ENCODE measurements at regions not wholly inside any gene's neighbourhood (a gene's known extent, or its start where the extent isn't known, plus 50 kb on each side); places are given as distances from the start of the nearest gene placed in this dataset.
A peak's percentile ranks its signal among the peaks of the same experiment; 100 is the strongest.

DNA sequence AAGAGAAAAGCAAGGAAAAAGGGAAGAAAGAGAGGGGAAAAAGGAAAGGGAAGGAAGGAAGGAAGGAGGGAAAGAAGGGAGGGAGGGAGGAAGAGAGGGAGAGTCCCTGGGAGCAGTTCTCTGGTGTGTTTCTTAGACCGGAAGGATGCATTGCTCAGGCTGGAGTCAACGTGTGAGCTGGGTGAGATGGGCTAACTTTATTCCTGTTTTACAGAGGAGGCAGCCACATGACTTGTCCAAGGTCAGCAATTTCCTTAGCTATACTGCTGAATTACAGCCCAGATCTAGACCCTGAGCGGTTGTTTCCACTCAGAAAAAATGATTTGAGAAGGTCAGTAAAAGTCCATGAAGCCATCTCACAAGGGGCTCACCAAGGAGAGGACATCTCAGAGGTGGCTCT, 86.6 kb upstream of the APCDD1 start:
- DNase-seq = no peak

- no peak for DNase-seq
Measured at GRCh38 chr18:10368456-10369453, 85.7 kb upstream of the APCDD1 start.

DNA sequence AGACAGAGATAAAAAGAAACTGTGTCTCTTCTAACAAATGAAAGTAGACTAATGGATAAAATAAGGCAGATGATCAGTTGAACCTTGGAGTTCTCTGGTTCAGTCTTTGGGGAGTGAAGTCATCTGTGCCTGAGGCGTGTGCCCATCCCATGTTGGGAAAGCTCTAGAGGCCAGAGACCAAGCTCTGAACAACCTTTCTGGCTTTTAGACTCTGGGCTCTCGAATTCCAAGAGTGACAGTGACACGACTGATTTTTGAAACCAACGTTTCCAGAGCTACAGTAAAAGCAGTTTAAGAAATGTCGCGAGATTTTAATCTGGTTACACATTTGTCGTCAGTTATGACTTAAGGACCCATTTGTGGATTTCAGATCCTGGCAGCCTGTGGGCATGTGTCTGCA, 83.7 kb upstream of the APCDD1 start:
- no peak for DNase-seq

- no peak for DNase-seq
Measured at GRCh38 chr18:10371165-10371564, 83.3 kb upstream of the APCDD1 start.

DNA sequence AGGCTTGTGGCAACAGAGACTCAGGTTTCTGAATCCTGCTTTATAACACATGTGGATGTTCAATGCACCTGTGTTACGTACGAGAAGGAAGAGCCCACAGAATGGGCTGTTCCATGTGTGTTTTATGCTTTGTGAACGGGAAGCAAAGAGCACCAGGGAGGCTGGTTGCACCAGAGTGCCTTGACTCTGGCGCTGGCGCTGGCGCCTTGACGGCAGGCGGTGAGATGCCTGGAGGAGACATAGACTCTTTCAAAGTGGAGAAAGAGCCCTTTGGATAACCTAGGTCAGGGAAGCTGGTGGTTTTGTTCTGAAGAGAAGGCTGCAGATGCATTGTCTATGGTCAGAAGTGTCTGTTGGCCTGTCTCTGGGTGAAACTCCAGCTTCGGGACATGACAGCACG, 80.2 kb upstream of the APCDD1 start:
- no peak for DNase-seq

- DNase-seq = no peak
Measured at GRCh38 chr18:10374636-10375293, 79.7 kb upstream of the APCDD1 start.

GRCh38 chr18:10376731-10377130, 77.7 kb upstream of the APCDD1 start:
- no peak for DNase-seq

- DNase-seq = no peak
Measured at GRCh38 chr18:10377956-10378355, 76.5 kb upstream of the APCDD1 start.

GRCh38 chr18:10378688-10379420, 75.6 kb upstream of the APCDD1 start:
- DNase-seq = no peak

DNA sequence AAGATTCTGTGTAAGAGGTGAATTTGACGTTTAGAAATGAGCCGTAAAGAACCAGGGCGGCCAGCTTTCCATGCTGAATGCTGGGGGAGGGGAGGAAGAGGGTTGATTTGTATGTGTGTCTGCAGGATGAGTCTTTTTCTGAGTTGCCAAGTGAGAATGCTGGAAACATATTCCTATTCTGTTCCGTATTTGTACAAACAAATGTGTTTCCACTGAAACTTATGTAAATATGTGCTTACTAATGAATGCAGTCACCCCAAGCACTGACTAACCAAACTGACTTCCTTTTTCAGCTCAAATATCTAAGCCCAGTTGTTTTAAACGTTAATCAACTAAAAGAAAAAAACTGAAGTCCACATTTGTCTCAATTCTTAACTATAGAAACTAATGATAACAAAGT, 74.9 kb upstream of the APCDD1 start:
- no peak for DNase-seq

DNA sequence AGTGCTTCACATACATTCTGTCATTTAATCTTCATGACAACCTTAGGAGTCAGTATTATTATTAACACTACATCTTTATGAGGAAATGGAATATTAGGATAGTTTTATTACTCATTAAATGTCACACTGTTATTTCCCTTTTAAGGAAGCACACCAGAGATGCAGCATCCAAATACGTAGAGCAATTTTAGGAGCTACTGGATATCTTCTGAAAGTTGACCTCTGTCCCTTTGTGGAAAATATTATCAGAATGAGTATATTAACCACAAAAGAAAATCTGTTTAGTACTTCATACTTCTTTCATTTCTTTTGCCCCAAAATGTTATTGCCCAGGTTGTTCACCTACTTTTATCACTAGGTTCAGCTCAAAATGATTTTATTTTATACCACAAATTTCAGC, 72.9 kb upstream of the APCDD1 start:
- DNase-seq = no peak

DNA sequence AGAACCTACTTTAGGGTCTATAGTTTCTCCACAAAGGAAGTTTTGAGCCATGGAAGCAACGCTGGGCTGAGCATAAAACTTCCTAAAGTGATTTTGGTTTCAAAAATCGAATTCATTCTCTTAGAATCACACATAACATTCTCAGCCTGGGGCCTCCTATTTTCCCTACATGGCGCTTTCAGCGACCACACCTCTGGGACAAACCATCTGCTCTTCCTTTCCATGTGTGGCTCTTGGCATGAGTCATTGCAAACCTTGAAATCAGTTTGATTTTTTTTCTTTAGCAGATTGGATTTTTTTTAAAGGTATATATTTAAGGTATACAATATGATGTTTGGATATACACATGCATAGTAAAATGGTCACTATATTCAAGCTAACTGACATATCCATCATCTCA, 72.5 kb upstream of the APCDD1 start:
- peak; percentile 48 for DNase-seq

DNA sequence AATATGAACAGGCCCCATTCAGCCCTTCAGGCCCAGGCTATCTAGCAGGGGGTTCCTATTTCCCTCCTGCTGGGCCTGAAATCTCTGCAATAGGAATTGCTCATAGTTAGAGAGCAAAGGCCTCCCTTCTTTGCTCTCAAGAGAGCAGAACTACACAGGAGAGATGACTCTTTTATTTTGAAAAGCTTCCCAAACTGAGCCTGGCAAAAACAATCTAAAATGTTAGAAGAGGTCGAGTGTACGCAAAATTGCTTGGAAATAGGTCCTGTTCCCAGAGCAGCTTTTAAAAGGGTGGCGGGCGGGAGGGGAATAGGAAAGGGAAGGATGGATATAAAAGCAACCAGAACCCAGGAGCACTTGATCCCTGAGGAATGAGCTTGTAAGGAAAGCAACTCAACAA, 68.4 kb upstream of the APCDD1 start:
- no peak for DNase-seq

DNA sequence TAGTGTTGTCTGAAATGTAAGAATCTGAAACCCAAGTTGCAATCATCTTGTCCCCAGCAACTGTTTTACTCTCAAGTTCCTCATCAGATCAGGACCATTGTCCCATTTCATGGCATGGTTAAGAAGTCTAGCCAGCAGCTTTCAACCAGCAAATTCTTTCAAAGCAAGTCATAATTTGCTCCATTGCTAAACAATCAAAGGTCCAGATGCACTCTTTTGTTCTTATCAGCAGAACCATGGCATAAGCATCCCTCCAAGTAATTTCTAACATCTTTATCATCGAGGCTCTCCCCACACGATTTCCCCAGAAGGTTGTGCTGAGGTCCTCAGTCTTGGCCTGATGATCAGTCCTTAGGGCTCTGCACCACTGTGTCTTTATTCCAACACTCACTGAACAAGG, 67.5 kb upstream of the APCDD1 start:
- DNase-seq = no peak

- peak; percentile 64 for DNase-seq
Measured at GRCh38 chr18:10387399-10387798, 67.0 kb upstream of the APCDD1 start.

DNA sequence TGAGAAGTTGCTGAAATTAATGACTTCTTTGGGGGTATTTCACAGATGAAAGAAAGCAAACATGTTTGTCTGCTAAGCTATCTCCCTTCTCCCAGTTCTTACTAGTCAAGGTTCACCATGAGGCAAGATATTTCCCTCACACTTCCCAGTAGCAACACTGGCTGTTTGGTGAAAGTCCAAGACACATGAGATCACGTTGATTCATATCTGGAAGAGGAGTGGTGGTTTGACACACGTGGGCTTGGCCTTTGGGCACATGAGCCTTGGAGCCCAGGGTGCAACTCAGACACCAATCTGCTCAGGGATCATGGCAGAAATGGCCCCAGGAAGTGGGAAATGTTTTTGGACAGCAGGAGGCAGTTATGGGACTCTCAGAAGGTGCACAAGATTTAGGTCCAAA, 66.1 kb upstream of the APCDD1 start:
- DNase-seq = no peak

- DNase-seq = no peak
Measured at GRCh38 chr18:10391506-10391905, 62.9 kb upstream of the APCDD1 start.

- DNase-seq = no peak
Measured at GRCh38 chr18:10397004-10397403, 57.4 kb upstream of the APCDD1 start.

DNA sequence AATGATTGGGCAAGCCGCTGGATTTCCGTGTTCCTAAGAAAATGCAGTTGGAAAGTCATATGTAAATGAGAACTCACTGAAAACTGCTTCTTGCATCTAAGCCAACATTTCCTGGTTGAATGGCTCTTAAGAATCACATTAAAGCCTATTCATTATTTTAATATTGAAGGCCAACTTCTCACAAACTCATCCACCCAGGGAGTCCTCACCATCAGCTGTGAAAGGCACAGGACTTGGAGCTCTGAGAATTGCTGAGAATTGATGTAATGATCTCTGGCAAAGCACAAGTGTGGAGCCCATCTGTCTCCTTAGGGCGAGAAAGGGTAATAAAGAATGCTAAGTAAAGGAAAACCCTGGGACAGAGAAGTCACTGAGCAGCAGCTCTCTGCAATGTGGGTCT, 55.9 kb upstream of the APCDD1 start:
- DNase-seq = peak; percentile 32

- no peak for DNase-seq
Measured at GRCh38 chr18:10399465-10399864, 55.0 kb upstream of the APCDD1 start.

- DNase-seq = no peak
Measured at GRCh38 chr18:10400534-10401307, 53.7 kb upstream of the APCDD1 start.

GRCh38 chr18:10401521-10401920, 52.9 kb upstream of the APCDD1 start:
- DNase-seq = no peak

DNA sequence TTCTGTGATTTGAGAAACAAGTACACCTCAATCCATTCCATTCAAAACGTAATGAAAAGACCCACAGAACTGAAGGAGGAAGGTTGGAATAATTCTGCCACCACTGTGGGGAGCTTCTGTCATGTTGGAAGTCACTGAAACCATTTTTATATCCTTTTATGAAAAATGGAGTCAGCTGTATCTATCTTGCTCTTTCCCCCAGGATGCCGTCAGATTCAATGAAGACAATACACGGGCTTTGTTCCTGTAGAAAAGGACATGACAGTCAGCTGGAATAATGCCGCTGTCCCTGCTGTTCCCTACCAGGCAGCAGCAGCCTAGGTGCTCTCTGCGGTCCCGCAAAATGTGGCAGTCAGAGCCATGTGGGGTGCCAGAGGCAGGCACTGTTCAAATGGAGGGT, 52.5 kb upstream of the APCDD1 start:
- no peak for DNase-seq

Data from NCI-H2171 (cell line).